Pancreas (tissue), 10 donors: ENCODE measurements at regions not wholly inside any gene's neighbourhood (a gene's known extent, or its start where the extent isn't known, plus 50 kb on each side); places are given as distances from the start of the nearest gene placed in this dataset.
"Not testable (repeated sequence)": the region's sequence is repeated elsewhere in the genome, so short reads cannot be mapped to it uniquely, and the experiment has no call there.

Source experiments
- ATAC-seq, 4 donors: fragments of 200-7000 bp; cut with Tn5 transposase; one replicate each; pipeline versions ENCODE4 v1.8.0 to v1.9.1; 2020; ENCODE audit warnings: mild to moderate bottlenecking in 4 of 4, moderate library complexity in 4 of 4
- DNase-seq, 6 donors: peaks; one replicate each; pipeline ENCODE4 v3.0.0-alpha.2; 2020
- FAIRE-seq: peaks from 2 replicates; lab custom pipeline; 2012; peaks lifted over from hg19 to GRCh38; lab: Jason Lieb, UNC
- H3K27ac ChIP-seq, 4 donors: fragments of 200-600 bp; sonication (generic); 1 replicate in 3 of 4; 2 replicates in 1 of 4; pipeline versions ENCODE4 v1.5.0 to v1.8.0; 2020
- H3K27me3 ChIP-seq, 4 donors: fragments of 200-600 bp; one replicate each; pipeline ENCODE4 v1.8.0; 2021
- H3K36me3 ChIP-seq, 3 donors: fragments of 200-600 bp; sonication (generic) in 1 of 3; one replicate each; pipeline versions ENCODE4 v1.5.0 to v1.8.0; 2020 to 2021
- H3K4me1 ChIP-seq, 3 donors: fragments of 200-600 bp; one replicate each; pipeline ENCODE4 v1.8.0; 2021
- H3K4me3 ChIP-seq, 4 donors: fragments of 200-600 bp; sonication (generic) in 2 of 4; one replicate each; pipeline versions ENCODE4 v1.5.0 to v1.8.0; 2020 to 2021
- H3K9me3 ChIP-seq, 4 donors: fragments of 200-600 bp; one replicate each; pipeline ENCODE4 v1.8.0; 2021
- WGBS, 2 donors: extraction: QIAGEN DNeasy Blood & Tissue Kit; methylation state at CpG; one replicate each; pipeline ENCODE4 v1.1.7; 2013; 5-methylcytosine and 5-hydroxymethylcytosine counted together
- intact Hi-C, 3 donors: fragments of 100-400 bp; cut with DNase I; formaldehyde crosslinking; loops; one replicate each; pipeline versions ENCODE4 v1.11.1 to v1.14.2; 2022
- TF ChIP-seq, protein P1 (sequence below), 4 donors: fragments of 200-600 bp; sonication (generic) in 3 of 4; IDR thresholded peaks; one replicate each; pipeline versions ENCODE4 v1.5.0 to v1.8.0; 2021; ENCODE audit warnings: antibody characterized with exemption in 4 of 4
- donor health status: healthy with polysubstance abuse.
- donor health status: DM: no; HTN: no; CAD: no; lungs with moderate emphysema.
- donor health status: DM: no; HTN: no; CAD: no.
- donor health status: control.
- donor health status: control.
- donor health status: Bipolar disorder and iron deficiency.
- donor health status: DM: yes; HTN: yes; CAD: no.
- donor health status: DM: no; HTN: no; CAD: no.
- donor health status: DM: no; HTN: no; CAD: no.
- donor health status: DM: yes; HTN: yes; CAD: no.

DNA sequence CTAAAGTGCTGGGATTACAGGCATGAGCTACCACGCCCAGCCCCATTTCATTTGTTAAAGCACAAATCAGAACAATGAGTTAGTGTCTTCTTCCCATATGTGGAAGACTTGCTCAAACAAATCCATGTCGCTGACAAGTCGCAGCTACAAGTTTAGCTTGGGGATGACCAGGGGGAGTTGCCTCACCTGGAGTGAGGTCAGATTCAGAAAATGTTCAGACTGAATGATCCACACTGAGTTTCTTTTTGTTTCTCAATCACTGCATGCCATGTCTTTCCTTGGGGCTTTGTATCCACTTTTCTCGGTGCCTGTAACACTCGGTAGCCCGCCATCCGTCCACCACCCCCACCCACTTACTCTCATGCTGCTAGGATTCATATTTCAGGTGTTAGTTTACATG, 437.3 kb upstream of the DYNLRB2 start:
- TF ChIP-seq, protein P1, sequence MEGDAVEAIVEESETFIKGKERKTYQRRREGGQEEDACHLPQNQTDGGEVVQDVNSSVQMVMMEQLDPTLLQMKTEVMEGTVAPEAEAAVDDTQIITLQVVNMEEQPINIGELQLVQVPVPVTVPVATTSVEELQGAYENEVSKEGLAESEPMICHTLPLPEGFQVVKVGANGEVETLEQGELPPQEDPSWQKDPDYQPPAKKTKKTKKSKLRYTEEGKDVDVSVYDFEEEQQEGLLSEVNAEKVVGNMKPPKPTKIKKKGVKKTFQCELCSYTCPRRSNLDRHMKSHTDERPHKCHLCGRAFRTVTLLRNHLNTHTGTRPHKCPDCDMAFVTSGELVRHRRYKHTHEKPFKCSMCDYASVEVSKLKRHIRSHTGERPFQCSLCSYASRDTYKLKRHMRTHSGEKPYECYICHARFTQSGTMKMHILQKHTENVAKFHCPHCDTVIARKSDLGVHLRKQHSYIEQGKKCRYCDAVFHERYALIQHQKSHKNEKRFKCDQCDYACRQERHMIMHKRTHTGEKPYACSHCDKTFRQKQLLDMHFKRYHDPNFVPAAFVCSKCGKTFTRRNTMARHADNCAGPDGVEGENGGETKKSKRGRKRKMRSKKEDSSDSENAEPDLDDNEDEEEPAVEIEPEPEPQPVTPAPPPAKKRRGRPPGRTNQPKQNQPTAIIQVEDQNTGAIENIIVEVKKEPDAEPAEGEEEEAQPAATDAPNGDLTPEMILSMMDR (IDR thresholded peaks at IDR 0.05), result no peak
- Histone ChIP-seq H3K4me3 (no peak overlapping the region), H3K36me3 (no peaks in the 10 kb centered on the region), H3K27me3 (no peaks in the 10 kb centered on the region), H3K27ac (no peak overlapping the region), H3K4me1 (no peaks in the 10 kb centered on the region), H3K9me3 (no peaks in the 10 kb centered on the region)
- FAIRE-seq, result no peak
- no peak for ATAC-seq
- no peak for DNase-seq
- WGBS, 2 donors, result 62 to 76% methylated on average over 7 of the region's 7 CpGs
- intact Hi-C loops, result no loop called here

DNA sequence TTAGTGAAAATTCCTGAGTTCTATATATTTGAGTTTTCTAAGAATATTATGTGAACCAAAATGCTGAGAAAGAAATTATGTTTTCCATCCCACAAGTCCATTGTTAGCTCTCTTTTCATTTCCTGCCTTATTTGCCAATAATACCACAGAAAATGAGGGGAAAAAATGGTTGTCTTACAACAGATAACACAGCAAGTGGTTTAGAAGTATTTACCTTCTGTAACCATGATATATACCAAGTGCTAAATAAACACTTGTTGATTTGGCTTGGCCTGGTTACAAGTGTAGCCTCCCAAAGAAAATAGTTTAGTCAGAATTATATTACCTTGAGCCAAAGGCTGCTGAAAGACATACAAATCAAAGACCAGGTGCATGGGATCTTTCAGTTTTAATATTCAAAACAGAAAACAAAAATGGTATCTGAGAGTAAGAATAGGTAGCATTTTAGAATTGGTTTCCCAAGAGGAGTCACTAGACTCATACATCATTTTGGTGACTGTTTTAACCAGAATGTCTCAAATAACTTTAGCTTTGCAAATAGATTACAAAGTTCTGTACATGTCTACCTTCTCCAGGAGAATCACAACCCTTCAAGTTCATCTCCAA, 439.8 kb upstream of the DYNLRB2 start:
- Histone ChIP-seq H3K27me3 (no peaks in the 10 kb centered on the region), H3K36me3 (no peaks in the 10 kb centered on the region), H3K27ac (no peak overlapping the region), H3K4me3 (no peak overlapping the region), H3K9me3 (no peaks in the 10 kb centered on the region), H3K4me1 (no peaks in the 10 kb centered on the region)
- ATAC-seq (no peak), FAIRE-seq (no peak), DNase-seq (no peak)
- intact Hi-C loops, result no loop called here
- TF ChIP-seq, protein P1 (IDR thresholded peaks at IDR 0.05), result no peak

DNA sequence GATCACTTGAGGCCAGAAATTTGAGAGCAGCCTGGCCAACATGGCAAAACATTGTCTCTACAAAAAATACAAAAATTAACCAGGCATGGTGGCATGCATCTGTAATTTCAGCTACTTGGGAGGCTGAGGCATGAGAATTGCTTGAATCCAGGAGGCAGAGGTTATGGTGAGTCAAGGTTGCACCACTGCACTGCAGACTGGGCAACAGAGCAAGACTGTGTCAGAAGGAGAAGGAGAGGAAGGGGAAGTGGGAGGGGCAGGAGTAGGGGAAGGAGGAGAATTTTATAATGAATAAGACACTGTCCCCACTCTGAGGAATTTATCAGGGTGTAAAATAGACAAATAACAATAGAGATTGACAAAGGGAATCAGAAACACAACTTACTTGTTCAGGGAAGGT, 440.6 kb upstream of the DYNLRB2 start:
- no peak for ATAC-seq
- intact Hi-C loops, result no loop called here
- TF ChIP-seq, protein P1 (IDR thresholded peaks at IDR 0.05), result no peak

DNA sequence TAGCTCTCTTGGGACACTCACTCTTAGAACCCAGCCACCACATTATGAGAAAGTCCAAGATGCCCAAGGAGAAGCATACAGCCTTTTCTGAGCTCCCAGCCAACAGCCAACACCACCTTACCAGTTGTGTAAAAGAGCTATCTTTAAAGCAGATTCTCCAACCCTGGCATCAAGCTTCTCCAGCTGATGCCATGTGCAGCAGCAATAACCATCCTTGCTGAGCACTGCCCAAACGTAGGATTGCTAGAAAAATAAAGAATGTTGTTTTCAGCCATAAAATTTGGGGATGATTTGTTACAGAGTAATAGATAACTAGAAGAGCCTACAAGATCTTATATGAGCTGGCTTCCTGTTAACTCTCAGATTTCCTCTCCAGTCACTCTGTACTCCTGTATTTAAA, 443.7 kb upstream of the DYNLRB2 start:
- no peaks in the 10 kb centered on the region for H3K4me1 ChIP-seq
- ATAC-seq, result no peak
- H3K9me3 ChIP-seq, result no peaks in the 10 kb centered on the region
- no peak for FAIRE-seq
- H3K4me3 ChIP-seq, result no peak overlapping the region
- TF ChIP-seq, protein P1 (IDR thresholded peaks at IDR 0.05), result no peak
- DNase-seq, result no peak
- WGBS, 2 donors, result 29 to 39% methylated on average over 1 of the region's 1 CpG
- intact Hi-C loops, result no loop called here
- no peak overlapping the region for H3K27ac ChIP-seq
- no peaks in the 10 kb centered on the region for H3K36me3 ChIP-seq
- no peaks in the 10 kb centered on the region for H3K27me3 ChIP-seq

More for the DNA sequence above, 440.6 kb upstream of the DYNLRB2 start:
- no peaks in the 10 kb centered on the region for H3K36me3 ChIP-seq
- H3K27me3 ChIP-seq, result no peaks in the 10 kb centered on the region
- no peak overlapping the region for H3K4me3 ChIP-seq
- FAIRE-seq, result no peak
- H3K9me3 ChIP-seq, result no peaks in the 10 kb centered on the region
- no peak overlapping the region for H3K27ac ChIP-seq
- no peak for DNase-seq
- no peaks in the 10 kb centered on the region for H3K4me1 ChIP-seq

DNA sequence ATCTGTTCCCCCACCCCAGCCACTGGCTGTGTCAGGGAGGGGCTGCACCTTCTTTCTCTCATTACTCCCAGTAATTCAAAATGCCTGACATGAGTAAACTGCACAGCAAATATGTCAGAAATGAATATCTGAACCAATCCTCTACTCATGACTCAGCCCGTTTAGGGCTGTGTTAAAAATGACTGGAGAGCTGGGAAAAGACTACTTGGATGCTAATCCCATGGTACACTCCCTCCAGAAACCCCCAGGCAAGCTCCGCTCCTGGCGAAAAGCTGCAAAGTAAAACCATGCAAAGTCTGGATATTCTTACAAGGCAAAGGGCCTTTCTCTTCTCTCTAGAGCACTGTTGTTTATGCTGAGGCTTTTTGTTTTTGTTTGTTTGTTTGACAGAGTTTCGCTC, 448.1 kb upstream of the DYNLRB2 start:
- Histone ChIP-seq H3K4me1 (no peaks in the 10 kb centered on the region), H3K36me3 (no peaks in the 10 kb centered on the region), H3K27me3 (no peaks in the 10 kb centered on the region), H3K4me3 (no peak overlapping the region), H3K9me3 (no peaks in the 10 kb centered on the region), H3K27ac (no peak overlapping the region)
- FAIRE-seq (no peak), DNase-seq (no peak), ATAC-seq (no peak)
- 77 to 92% methylated on average over 4 of the region's 4 CpGs for WGBS, 2 donors
- TF ChIP-seq, protein P1 (IDR thresholded peaks at IDR 0.05), result no peak
- intact Hi-C loops, result no loop called here

DNA sequence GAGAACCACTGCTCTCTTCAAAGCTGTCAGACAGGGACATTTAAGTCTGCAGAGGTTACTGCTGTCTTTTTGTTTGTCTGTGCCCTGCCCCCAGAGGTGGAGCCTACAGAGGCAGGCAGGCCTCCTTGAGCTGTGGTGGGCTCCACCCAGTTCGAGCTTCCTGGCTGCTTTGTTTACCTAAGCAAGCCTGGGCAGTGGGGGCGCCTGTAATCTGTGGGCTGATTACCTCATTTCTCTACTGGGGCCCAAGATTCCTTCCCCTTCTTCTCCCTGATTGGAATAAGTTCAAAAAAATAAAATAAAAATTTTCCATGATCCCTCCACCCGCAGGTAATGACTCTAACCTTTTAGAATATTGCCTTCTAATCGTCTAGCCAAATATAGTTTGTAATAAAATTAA, 449.3 kb upstream of the DYNLRB2 start:
- H3K4me3 ChIP-seq, ATAC-seq, DNase-seq, intact Hi-C loops, H3K4me1 ChIP-seq, H3K27ac ChIP-seq, H3K27me3 ChIP-seq, H3K36me3 ChIP-seq, FAIRE-seq, H3K9me3 ChIP-seq: not testable (repeated sequence)
- WGBS, 2 donors, result 35 to 37% methylated on average over 4 of the region's 4 CpGs
